Naive thymus-derived CD4-positive, alpha-beta T cell (primary cell): ENCODE measurements at regions not wholly inside any gene's neighbourhood (a gene's known extent, or its start where the extent isn't known, plus 50 kb on each side); places are given as distances from the start of the nearest gene placed in this dataset.

ENCODE experiments used
- ATAC-seq: fragments of 150-1000 bp; cut with Tn5 transposase; 2 replicates; pipeline ENCODE4 v1.10.0; 2021; ENCODE audit warnings: mild to moderate bottlenecking, moderate library complexity
- CTCF ChIA-PET: fragments of 350-600 bp; sonication (Branson Sonifier 250); formaldehyde crosslinking; loops from one replicate; lab custom pipeline; 2021; ENCODE audit warnings: antibody characterized with exemption; lab: Charles Lee
- POLR2A ChIA-PET: fragments of 350-600 bp; sonication (Branson Sonifier 250); formaldehyde crosslinking; loops from one replicate; lab custom pipeline; 2021; ENCODE audit warnings: antibody characterized with exemption, inconsistent platforms; lab: Charles Lee
- DNase-seq, 9 donors: peaks; one replicate each; pipeline versions ENCODE4 v3.0.0 to v3.0.0-alpha.2; 2020 to 2022; ENCODE audit warnings: mixed read lengths in 1 of 9
- H3K27ac ChIP-seq: one replicate; pipeline ENCODE4 v1.7.0; 2013; ENCODE audit warnings: mild to moderate bottlenecking, low read depth, low read length, moderate library complexity
- H3K27me3 ChIP-seq, 2 donors: one replicate each; pipeline ENCODE4 v1.7.0; 2013; ENCODE audit warnings: low read length in 2 of 2, mild to moderate bottlenecking in 2 of 2, moderate library complexity in 2 of 2; ENCODE audit not compliant: control insufficient read depth in 2 of 2, insufficient read depth in 2 of 2
- H3K36me3 ChIP-seq, 3 experiments: 1 replicate in 2 of 3; 2 replicates in 1 of 3; pipeline ENCODE4 v1.7.0; 2013; ENCODE audit warnings: low read length in 3 of 3, mild to moderate bottlenecking in 3 of 3, moderate library complexity in 1 of 3; ENCODE audit not compliant: insufficient read depth in 3 of 3, control insufficient read depth in 2 of 3
- H3K4me1 ChIP-seq, 2 donors: one replicate each; pipeline ENCODE4 v1.7.0; 2013; ENCODE audit warnings: low read length in 2 of 2, mild to moderate bottlenecking in 2 of 2, moderate library complexity in 1 of 2; ENCODE audit not compliant: control insufficient read depth in 2 of 2, insufficient read depth in 2 of 2
- H3K4me3 ChIP-seq: 2 replicates; pipeline ENCODE4 v1.7.0; 2013; ENCODE audit warnings: mild to moderate bottlenecking, low read length
- H3K9me3 ChIP-seq, 3 experiments: 1 replicate in 2 of 3; 2 replicates in 1 of 3; pipeline ENCODE4 v1.7.0; 2013; ENCODE audit warnings: low read length in 3 of 3; ENCODE audit not compliant: control insufficient read depth in 2 of 3
- H3K27ac Mint-ChIP-seq, 9 donors: one replicate each; pipeline ENCODE4 v1.8.0; 2020 to 2022; ENCODE audit warnings: mixed read lengths in 9 of 9, mild to moderate bottlenecking in 8 of 9, moderate library complexity in 5 of 9, inconsistent platforms in 2 of 9
- H3K27me3 Mint-ChIP-seq, 5 donors: one replicate each; pipeline ENCODE4 v1.8.0; 2021 to 2022; ENCODE audit warnings: mixed read lengths in 5 of 5, mild to moderate bottlenecking in 1 of 5
- H3K36me3 Mint-ChIP-seq, 5 donors: one replicate each; pipeline ENCODE4 v1.8.0; 2020 to 2022; ENCODE audit warnings: mixed read lengths in 5 of 5, mild to moderate bottlenecking in 3 of 5, inconsistent platforms in 1 of 5
- H3K4me1 Mint-ChIP-seq, 7 donors: one replicate each; pipeline ENCODE4 v1.8.0; 2020 to 2022; ENCODE audit warnings: mixed read lengths in 7 of 7, mild to moderate bottlenecking in 3 of 7, inconsistent platforms in 1 of 7
- H3K4me3 Mint-ChIP-seq, 10 donors: one replicate each; pipeline ENCODE4 v1.8.0; 2020 to 2022; ENCODE audit warnings: mild to moderate bottlenecking in 10 of 10, mixed read lengths in 10 of 10, moderate library complexity in 6 of 10, inconsistent platforms in 2 of 10
- H3K9me3 Mint-ChIP-seq, 11 donors: one replicate each; pipeline ENCODE4 v1.8.0; 2020 to 2022; ENCODE audit warnings: mixed read lengths in 11 of 11, mild to moderate bottlenecking in 4 of 11, inconsistent platforms in 1 of 11, moderate library complexity in 1 of 11
- intact Hi-C, 2 donors: fragments of 100-400 bp; cut with micrococcal nuclease; formaldehyde crosslinking; loops; one replicate each; pipeline ENCODE4 v1.15.1; 2023

DNA sequence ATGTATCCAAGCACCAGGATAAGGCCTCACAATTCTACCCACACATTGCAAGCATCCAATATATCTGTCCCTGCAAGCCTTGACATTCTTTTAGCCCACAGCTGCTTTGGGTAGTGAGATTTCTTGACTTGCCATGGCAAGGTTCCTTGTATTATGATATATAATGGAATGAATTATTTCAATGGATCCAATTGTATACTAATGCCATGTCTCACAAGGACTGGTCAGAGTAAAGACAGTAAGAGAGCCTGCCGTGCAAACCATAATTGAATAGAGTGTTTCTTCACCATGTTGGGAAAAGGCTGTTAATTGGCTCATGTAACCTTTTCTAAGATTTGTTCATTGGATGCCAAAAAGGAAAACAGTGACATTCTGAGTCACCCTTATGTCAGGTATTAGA is 64.3 kb upstream of the RBBP8 start:
- Histone ChIP-seq H3K36me3 (no peaks in the 10 kb centered on the region), H3K4me3 (no peak overlapping the region), H3K27ac (no peak overlapping the region), H3K9me3 (no peaks in the 10 kb centered on the region), H3K4me1 (no peaks in the 10 kb centered on the region), H3K27me3 (no peaks in the 10 kb centered on the region)
- Mint-ChIP-seq H3K27me3 (peaks cover 25 to 39% (median 37%) of the 10 kb centered on the region in 5 donors), H3K4me1 (peaks cover 0 to 18% (median 13%) of the 10 kb centered on the region in 7 donors), H3K36me3 (peaks cover 0 to 2% (median 0%) of the 10 kb centered on the region in 5 donors), H3K9me3 (peaks cover 0 to 3% (median 0%) of the 10 kb centered on the region in 11 donors), H3K4me3 (no peak overlapping the region), H3K27ac (no peak overlapping the region)
- ChIA-PET POLR2A (no interaction called here), CTCF (no interaction called here)
- intact Hi-C loops, result no loop called here
- ATAC-seq, result no peak
- DNase-seq, result no peak

DNA sequence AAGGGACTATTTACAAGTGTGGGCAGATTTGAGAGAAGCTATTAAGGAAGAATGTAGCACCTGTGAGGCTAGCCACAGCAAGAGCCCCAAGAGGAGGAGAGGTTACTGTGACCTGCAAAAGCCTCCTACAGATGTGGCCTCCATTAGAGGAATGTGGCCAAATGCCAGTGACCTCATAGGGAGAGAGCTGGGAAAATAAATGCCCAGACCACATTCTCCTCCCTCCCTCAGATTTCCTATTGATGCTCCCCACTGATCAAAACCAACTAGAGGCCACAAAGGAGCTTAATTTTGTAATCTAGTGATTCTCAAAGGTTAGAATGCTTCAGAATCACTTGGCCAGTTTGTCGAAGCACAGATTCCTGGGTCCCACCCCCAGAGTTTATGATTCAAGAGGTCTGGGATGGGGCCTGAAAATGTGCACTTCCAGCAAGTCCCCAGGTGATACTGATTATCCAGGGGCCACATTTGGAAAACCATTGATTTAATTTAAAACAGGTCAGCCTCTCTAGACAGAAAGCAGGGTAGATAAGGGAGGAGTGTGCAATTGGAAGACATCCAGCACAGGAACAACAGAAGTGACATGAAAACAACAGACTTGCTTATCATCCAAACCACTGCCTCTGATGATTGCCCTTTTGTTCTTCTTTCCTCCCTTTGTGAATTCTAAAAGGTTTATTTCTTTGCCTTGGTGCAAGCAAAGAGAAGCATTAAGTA is 61.2 kb upstream of the RBBP8 start:
- Histone ChIP-seq H3K36me3 (no peaks in the 10 kb centered on the region), H3K9me3 (no peaks in the 10 kb centered on the region), H3K4me1 (no peaks in the 10 kb centered on the region), H3K27me3 (no peaks in the 10 kb centered on the region), H3K27ac (no peak overlapping the region), H3K4me3 (no peak overlapping the region)
- peaks cover 0 to 2% (median 0%) of the 10 kb centered on the region in 5 donors for H3K36me3 Mint-ChIP-seq
- ChIA-PET CTCF (no interaction called here), POLR2A (no interaction called here)
- peaks cover 0 to 3% (median 0%) of the 10 kb centered on the region in 11 donors for H3K9me3 Mint-ChIP-seq
- H3K27ac Mint-ChIP-seq, result peak overlapping the region in 1 of 9 donors; percentile 26
- intact Hi-C loops, result no loop called here
- peak overlapping the region in 1 of 10 donors; percentile 29 for H3K4me3 Mint-ChIP-seq
- H3K27me3 Mint-ChIP-seq, result peaks cover 14 to 18% (median 16%) of the 10 kb centered on the region in 5 donors
- no peak for DNase-seq
- peaks cover 0 to 18% (median 13%) of the 10 kb centered on the region in 7 donors for H3K4me1 Mint-ChIP-seq
- no peak for ATAC-seq

DNA sequence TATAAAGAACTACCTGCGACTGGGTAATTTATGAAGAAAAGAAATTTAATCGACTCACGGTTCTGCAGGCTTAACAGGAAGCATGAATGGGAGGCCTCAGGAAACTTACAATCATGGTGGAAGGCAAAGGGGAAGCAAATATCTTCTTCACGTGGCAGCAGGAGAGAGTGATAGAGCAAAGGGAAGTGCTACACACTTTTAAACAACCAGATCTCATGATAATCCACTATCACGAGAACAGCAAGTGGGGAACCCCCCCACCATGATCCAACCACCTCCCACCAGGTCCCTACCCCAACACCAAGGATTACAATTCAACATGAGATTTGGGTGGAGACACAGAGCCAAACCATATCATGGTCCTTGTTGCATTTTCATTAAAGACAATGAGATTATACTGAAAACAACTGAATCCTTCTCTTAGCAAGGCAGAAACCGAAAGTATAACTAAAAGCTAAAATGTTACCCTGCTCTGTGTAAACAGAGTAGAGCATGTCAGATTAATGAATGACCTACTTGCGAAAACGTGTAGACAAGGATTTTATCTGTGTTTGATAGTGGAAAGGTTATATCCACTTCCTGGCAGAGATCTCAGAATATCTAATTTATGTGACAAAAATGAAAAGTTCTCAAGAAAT is 60.1 kb upstream of the RBBP8 start:
- Histone ChIP-seq H3K27me3 (no peaks in the 10 kb centered on the region), H3K36me3 (no peaks in the 10 kb centered on the region), H3K4me3 (no peak overlapping the region), H3K9me3 (no peaks in the 10 kb centered on the region), H3K27ac (no peak overlapping the region), H3K4me1 (no peaks in the 10 kb centered on the region)
- Mint-ChIP-seq H3K4me3 (peak overlapping the region in 7 of 10 donors; percentile 0 to 43 (median 15)), H3K4me1 (peaks cover 0 to 18% (median 13%) of the 10 kb centered on the region in 7 donors), H3K27ac (peak overlapping the region in 2 of 9 donors; percentile 5 to 77), H3K9me3 (peaks cover 0 to 3% (median 0%) of the 10 kb centered on the region in 11 donors), H3K36me3 (peaks cover 0 to 2% (median 0%) of the 10 kb centered on the region in 5 donors), H3K27me3 (peaks cover 4 to 13% (median 11%) of the 10 kb centered on the region in 5 donors)
- no peak for ATAC-seq
- CTCF ChIA-PET, result no interaction called here
- no peak for DNase-seq
- POLR2A ChIA-PET, result no interaction called here
- intact Hi-C loops, result no loop called here

GRCh38 chr18:22879293-22879692 is 53.8 kb upstream of the RBBP8 start:
- intact Hi-C loops, result no loop called here
- Histone ChIP-seq H3K9me3 (no peaks in the 10 kb centered on the region), H3K27me3 (no peaks in the 10 kb centered on the region), H3K4me3 (no peak overlapping the region), H3K27ac (no peak overlapping the region), H3K4me1 (no peaks in the 10 kb centered on the region), H3K36me3 (no peaks in the 10 kb centered on the region)
- ATAC-seq (no peak), DNase-seq (no peak)
- ChIA-PET CTCF (no interaction called here), POLR2A (no interaction called here)
- Mint-ChIP-seq H3K9me3 (no peaks in the 10 kb centered on the region), H3K4me3 (no peak overlapping the region), H3K36me3 (no peaks in the 10 kb centered on the region), H3K27me3 (peaks cover 0 to 32% (median 3%) of the 10 kb centered on the region in 5 donors), H3K4me1 (no peaks in the 10 kb centered on the region), H3K27ac (no peak overlapping the region)

- CTCF ChIA-PET, result no interaction called here
- ATAC-seq (no peak), DNase-seq (no peak)
- H3K36me3 ChIP-seq, result no peaks in the 10 kb centered on the region
- H3K27ac ChIP-seq, result no peak overlapping the region
- H3K4me3 ChIP-seq, result no peak overlapping the region
- no peaks in the 10 kb centered on the region for H3K27me3 ChIP-seq
- Mint-ChIP-seq H3K36me3 (no peaks in the 10 kb centered on the region), H3K27ac (no peak overlapping the region), H3K27me3 (peaks cover 13 to 33% (median 22%) of the 10 kb centered on the region in 5 donors), H3K4me1 (no peaks in the 10 kb centered on the region), H3K4me3 (no peak overlapping the region), H3K9me3 (peaks cover 0 to 12% (median 0%) of the 10 kb centered on the region in 11 donors)
- POLR2A ChIA-PET, result no interaction called here
- intact Hi-C loops, result no loop called here
- no peaks in the 10 kb centered on the region for H3K4me1 ChIP-seq
- no peaks in the 10 kb centered on the region for H3K9me3 ChIP-seq
Measured at GRCh38 chr18:22882084-22882483, 51.0 kb upstream of the RBBP8 start.

DNA sequence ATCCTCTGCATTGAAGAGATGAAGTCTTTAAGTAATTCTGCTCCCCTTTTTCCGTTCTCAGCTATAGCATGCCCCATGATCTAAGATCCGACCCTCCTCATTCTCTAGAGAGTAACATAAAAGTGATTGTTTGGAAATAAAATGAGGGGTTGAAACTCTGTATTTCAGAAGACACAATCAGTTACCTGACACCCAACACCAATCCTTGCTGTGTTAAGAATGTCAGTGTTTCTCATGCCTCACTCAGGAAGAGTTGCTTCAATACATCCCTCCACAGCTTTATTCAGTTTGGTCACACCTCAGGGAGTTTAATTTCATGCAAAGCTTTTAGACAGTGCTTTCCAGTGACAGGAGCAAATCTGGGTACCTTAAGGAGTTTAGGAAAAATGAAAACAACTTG is 49.9 kb upstream of the RBBP8 start:
- ATAC-seq (no peak), DNase-seq (no peak)
- no peaks in the 10 kb centered on the region for H3K27me3 ChIP-seq
- no peaks in the 10 kb centered on the region for H3K36me3 Mint-ChIP-seq
- no peaks in the 10 kb centered on the region for H3K9me3 ChIP-seq
- POLR2A ChIA-PET, result no interaction called here
- no peaks in the 10 kb centered on the region for H3K36me3 ChIP-seq
- H3K27me3 Mint-ChIP-seq, result peaks cover 10 to 36% (median 25%) of the 10 kb centered on the region in 5 donors
- CTCF ChIA-PET, result no interaction called here
- no peak overlapping the region for H3K27ac ChIP-seq
- no peak overlapping the region for H3K27ac Mint-ChIP-seq
- H3K4me3 ChIP-seq, result no peak overlapping the region
- H3K4me1 ChIP-seq, result no peaks in the 10 kb centered on the region
- no peaks in the 10 kb centered on the region for H3K4me1 Mint-ChIP-seq
- no peak overlapping the region for H3K4me3 Mint-ChIP-seq
- H3K9me3 Mint-ChIP-seq, result peaks cover 0 to 12% (median 0%) of the 10 kb centered on the region in 11 donors
- intact Hi-C loops, result no loop called here
